ENCODE measurements at regions not wholly inside any gene's neighbourhood (a gene's known extent, or its start where the extent isn't known, plus 50 kb on each side); places are given as distances from the start of the nearest gene placed in this dataset.

GRCh38 chr2:14936426-14936825 is 303.9 kb downstream of the LRATD1 start:
- TF ChIP-seq REST (IDR thresholded peaks at IDR 0.05; ENCODE audit: insufficient read depth in 1 of 2, low read depth in 2 of 2, low read length in 2 of 2) = no peak

GRCh38 chr2:14937336-14937735 is 304.8 kb downstream of the LRATD1 start:
- no peak for TF ChIP-seq TAF1 (IDR thresholded peaks at IDR 0.05; ENCODE audit: borderline replicate concordance, insufficient read depth, low read length)
- TF ChIP-seq SIN3A (IDR thresholded peaks at IDR 0.05; ENCODE audit: borderline replicate concordance, insufficient read depth, low read length) = no peak
- no peak for TF ChIP-seq POLR2AphosphoS5 (IDR thresholded peaks at IDR 0.05; ENCODE audit: low read depth, low read length)
- no peak for TF ChIP-seq FOXP2 (optimal IDR thresholded peaks at IDR 0.05; ENCODE audit: borderline replicate concordance, extremely low read depth, extremely low read length, insufficient read depth)
- no peak for TF ChIP-seq REST (IDR thresholded peaks at IDR 0.05; ENCODE audit: insufficient read depth in 1 of 2, low read depth in 2 of 2, low read length in 2 of 2)

GRCh38 chr2:14941151-14941631 is 308.7 kb downstream of the LRATD1 start:
- no peak for TF ChIP-seq SIN3A (IDR thresholded peaks at IDR 0.05; ENCODE audit: borderline replicate concordance, insufficient read depth, low read length)
- no peak for TF ChIP-seq POLR2AphosphoS5 (IDR thresholded peaks at IDR 0.05; ENCODE audit: low read depth, low read length)
- TF ChIP-seq TAF1 (IDR thresholded peaks at IDR 0.05; ENCODE audit: borderline replicate concordance, insufficient read depth, low read length) = no peak
- no peak for TF ChIP-seq REST (IDR thresholded peaks at IDR 0.05; ENCODE audit: insufficient read depth in 1 of 2, low read depth in 2 of 2, low read length in 2 of 2)
- no peak for TF ChIP-seq FOXP2 (optimal IDR thresholded peaks at IDR 0.05; ENCODE audit: borderline replicate concordance, extremely low read depth, extremely low read length, insufficient read depth)

- no peak for TF ChIP-seq SIN3A (IDR thresholded peaks at IDR 0.05; ENCODE audit: borderline replicate concordance, insufficient read depth, low read length)
- TF ChIP-seq FOXP2 (optimal IDR thresholded peaks at IDR 0.05; ENCODE audit: borderline replicate concordance, extremely low read depth, extremely low read length, insufficient read depth) = no peak
- TF ChIP-seq POLR2AphosphoS5 (IDR thresholded peaks at IDR 0.05; ENCODE audit: low read depth, low read length) = no peak
- TF ChIP-seq TAF1 (IDR thresholded peaks at IDR 0.05; ENCODE audit: borderline replicate concordance, insufficient read depth, low read length) = no peak
- no peak for TF ChIP-seq REST (IDR thresholded peaks at IDR 0.05; ENCODE audit: insufficient read depth in 1 of 2, low read depth in 2 of 2, low read length in 2 of 2)
These were observed 310.5 kb downstream of the LRATD1 start for GRCh38 chr2:14942987-14943386.

All from PFSK-1 (cell line).